HG03460 (cell line): ENCODE measurements at regions not wholly inside any gene's neighbourhood (a gene's known extent, or its start where the extent isn't known, plus 50 kb on each side); places are given as distances from the start of the nearest gene placed in this dataset.

Experiments
- ATAC-seq: cut with Tn5 transposase; IDR thresholded peaks from one replicate; pipeline ENCODE4 v1.9.1; 2021; ENCODE audit not compliant: unreplicated experiment

- no peak for ATAC-seq
Observed at GRCh38 chr20:24813080-24813479, 136.0 kb upstream of the CST7 start.

- no peak for ATAC-seq
Observed at GRCh38 chr20:24813496-24813895, 135.6 kb upstream of the CST7 start.

- no peak for ATAC-seq
Observed at GRCh38 chr20:24813936-24814335, 135.1 kb upstream of the CST7 start.

GRCh38 chr20:24814556-24815195 lies 134.4 kb upstream of the CST7 start:
- no peak for ATAC-seq

- no peak for ATAC-seq
Observed at GRCh38 chr20:24815196-24815815, 133.8 kb upstream of the CST7 start.

- ATAC-seq = no peak
Observed at GRCh38 chr20:24815931-24816330, 133.1 kb upstream of the CST7 start.

GRCh38 chr20:24816431-24816830 lies 132.6 kb upstream of the CST7 start:
- no peak for ATAC-seq

- ATAC-seq = no peak
Observed at GRCh38 chr20:24816907-24817306, 132.2 kb upstream of the CST7 start.

GRCh38 chr20:24817351-24817750 lies 131.7 kb upstream of the CST7 start:
- ATAC-seq = no peak

GRCh38 chr20:24818056-24818455 lies 131.0 kb upstream of the CST7 start:
- no peak for ATAC-seq

- no peak for ATAC-seq
Observed at GRCh38 chr20:24819331-24819965, 129.6 kb upstream of the CST7 start.

- ATAC-seq = no peak
Observed at GRCh38 chr20:24820345-24820744, 128.7 kb upstream of the CST7 start.

GRCh38 chr20:24821391-24821790 lies 127.7 kb upstream of the CST7 start:
- no peak for ATAC-seq

GRCh38 chr20:24823176-24823784 lies 125.8 kb upstream of the CST7 start:
- ATAC-seq = no peak

GRCh38 chr20:24823989-24824693 lies 124.9 kb upstream of the CST7 start:
- no peak for ATAC-seq

- no peak for ATAC-seq
Observed at GRCh38 chr20:24825591-24825990, 123.5 kb upstream of the CST7 start.

- no peak for ATAC-seq
Observed at GRCh38 chr20:24827603-24828295, 121.3 kb upstream of the CST7 start.

GRCh38 chr20:24828992-24829648 lies 119.9 kb upstream of the CST7 start:
- no peak for ATAC-seq

GRCh38 chr20:24829649-24830370 lies 119.3 kb upstream of the CST7 start:
- ATAC-seq = no peak

GRCh38 chr20:24830649-24831048 lies 118.4 kb upstream of the CST7 start:
- ATAC-seq = no peak
